ENCODE measurements at regions not wholly inside any gene's neighbourhood (a gene's known extent, or its start where the extent isn't known, plus 50 kb on each side); places are given as distances from the start of the nearest gene placed in this dataset.
A peak's percentile ranks its signal among the peaks of the same experiment; 100 is the strongest.

DNA sequence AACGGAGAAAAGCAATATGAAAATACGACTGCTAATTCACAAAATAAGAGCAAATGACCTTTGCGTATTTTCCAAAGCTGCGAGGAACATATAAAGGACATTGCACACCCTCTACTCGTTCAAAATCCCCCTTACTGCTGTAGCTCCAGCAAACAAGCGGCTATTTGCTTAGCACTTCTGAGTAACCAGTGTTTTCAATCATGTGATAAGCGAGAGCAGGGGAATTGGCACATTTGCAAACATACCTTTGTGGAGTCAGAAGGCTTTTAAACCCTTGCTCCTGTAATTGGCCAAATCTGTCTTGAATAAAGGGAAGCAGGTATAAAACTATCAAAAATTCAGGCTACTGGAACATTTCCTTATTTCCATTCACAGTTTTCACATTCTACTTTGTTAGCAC is 610.2 kb downstream of the UBE2NL start:
- Histone ChIP-seq H3K79me1 (ENCODE audit: low read length) (no peaks in the 10 kb centered on the region), H2BK15ac (replicated peaks; ENCODE audit: low read depth) (no peak overlapping the region), H3K4me1 (ENCODE audit: control insufficient read depth, low read depth, low read length) (no peaks in the 10 kb centered on the region), H3K4me3 (ENCODE audit: low read length) (no peak overlapping the region), H3K36me3 (ENCODE audit: control insufficient read depth, insufficient read depth, low read length) (no peaks in the 10 kb centered on the region), H2BK5ac (ENCODE audit: low read length) (no peak overlapping the region), H3K27ac (ENCODE audit: low read depth, low read length) (no peak overlapping the region), H2AK5ac (ENCODE audit: low read length) (no peak overlapping the region), H4K8ac (ENCODE audit: low read depth, low read length) (no peak overlapping the region), H4K5ac (ENCODE audit: low read length) (no peak overlapping the region), H3K23ac (ENCODE audit: low read length) (no peak overlapping the region), H3K9ac (ENCODE audit: low read length) (no peak overlapping the region), H3K4me2 (ENCODE audit: low read length) (no peak overlapping the region), H3K4ac (ENCODE audit: low read depth, low read length) (no peak overlapping the region), H3K56ac (ENCODE audit: low read length) (no peak overlapping the region), H3K27me3 (ENCODE audit: insufficient read depth, low read length, poor library complexity) (no peaks in the 10 kb centered on the region), H3K18ac (ENCODE audit: low read length) (no peak overlapping the region), H2BK120ac (ENCODE audit: low read depth, low read length) (no peak overlapping the region), H3K79me2 (ENCODE audit: control insufficient read depth, insufficient read depth, low read length) (no peaks in the 10 kb centered on the region)
- peak; percentile 0 for DNase-seq
- WGBS (ENCODE audit: extremely low coverage, insufficient coverage, low lambda C conversion rate): no CpG with 5 or more reads among the region's 7 CpGs

DNA sequence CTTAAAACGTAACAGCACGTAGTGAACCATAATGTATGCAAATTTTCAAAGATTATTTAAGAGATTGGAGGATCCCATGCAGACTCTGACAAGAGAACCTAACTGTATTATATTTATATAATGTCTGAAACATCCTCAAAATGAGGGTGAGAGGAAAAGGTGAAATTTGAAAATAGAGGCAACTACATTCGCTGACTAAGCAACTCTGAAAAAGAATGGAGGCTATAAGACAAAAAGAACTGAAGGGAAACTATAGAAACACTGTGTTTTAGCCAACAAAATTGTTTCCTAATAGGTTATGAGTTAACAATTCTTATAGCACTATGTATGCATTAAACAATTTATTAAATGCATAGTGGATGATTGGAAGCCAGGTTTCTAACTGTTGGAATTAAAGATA is 648.0 kb downstream of the UBE2NL start:
- no peak overlapping the region for H2AK5ac ChIP-seq (ENCODE audit: low read length)
- H3K4me2 ChIP-seq (ENCODE audit: low read length): no peak overlapping the region
- H4K8ac ChIP-seq (ENCODE audit: low read depth, low read length): no peak overlapping the region
- no peak for DNase-seq
- no peak overlapping the region for H3K23ac ChIP-seq (ENCODE audit: low read length)
- no peak overlapping the region for H3K56ac ChIP-seq (ENCODE audit: low read length)
- H4K5ac ChIP-seq (ENCODE audit: low read length): no peak overlapping the region
- no peaks in the 10 kb centered on the region for H3K79me2 ChIP-seq (ENCODE audit: control insufficient read depth, insufficient read depth, low read length)
- no peak overlapping the region for H2BK120ac ChIP-seq (ENCODE audit: low read depth, low read length)
- H3K4me1 ChIP-seq (ENCODE audit: control insufficient read depth, low read depth, low read length): no peaks in the 10 kb centered on the region
- H3K4ac ChIP-seq (ENCODE audit: low read depth, low read length): no peak overlapping the region
- no peak overlapping the region for H3K9ac ChIP-seq (ENCODE audit: low read length)
- H3K36me3 ChIP-seq (ENCODE audit: control insufficient read depth, insufficient read depth, low read length): no peaks in the 10 kb centered on the region
- WGBS (ENCODE audit: extremely low coverage, insufficient coverage, low lambda C conversion rate): no CpG with 5 or more reads among the region's 3 CpGs
- no peak overlapping the region for H3K4me3 ChIP-seq (ENCODE audit: low read length)
- H3K79me1 ChIP-seq (ENCODE audit: low read length): no peaks in the 10 kb centered on the region
- H3K27me3 ChIP-seq (ENCODE audit: insufficient read depth, low read length, poor library complexity): no peaks in the 10 kb centered on the region
- no peak overlapping the region for H3K27ac ChIP-seq (ENCODE audit: low read depth, low read length)
- no peak overlapping the region for H2BK15ac ChIP-seq (replicated peaks; ENCODE audit: low read depth)
- H2BK5ac ChIP-seq (ENCODE audit: low read length): no peak overlapping the region
- H3K18ac ChIP-seq (ENCODE audit: low read length): no peak overlapping the region

DNA sequence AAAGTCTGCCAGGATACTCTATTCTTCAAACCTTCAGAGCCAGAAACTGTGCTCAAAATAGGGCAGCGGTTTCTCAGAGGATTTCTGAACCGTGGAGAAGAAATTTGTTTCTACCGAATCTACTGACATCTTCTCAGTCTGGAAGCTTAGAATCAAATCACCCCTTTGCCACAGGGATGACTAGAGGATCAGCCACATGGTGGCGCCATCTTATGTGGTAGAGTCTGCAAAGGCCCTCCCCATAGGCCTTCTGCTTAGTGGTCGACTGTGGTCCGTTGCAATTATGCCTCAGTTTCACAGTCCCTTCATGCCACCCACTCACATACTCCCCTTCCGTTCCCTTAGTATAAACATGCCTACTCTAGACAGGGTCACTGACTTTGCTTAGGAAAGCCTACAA is 680.7 kb upstream of the SPANXN1 start:
- Histone ChIP-seq H4K8ac (ENCODE audit: low read depth, low read length) (no peak overlapping the region), H3K9ac (ENCODE audit: low read length) (no peak overlapping the region), H3K4me1 (ENCODE audit: control insufficient read depth, low read depth, low read length) (no peaks in the 10 kb centered on the region), H3K4ac (ENCODE audit: low read depth, low read length) (no peak overlapping the region), H4K5ac (ENCODE audit: low read length) (no peak overlapping the region), H3K27ac (ENCODE audit: low read depth, low read length) (no peak overlapping the region), H3K18ac (ENCODE audit: low read length) (no peak overlapping the region), H3K56ac (ENCODE audit: low read length) (no peak overlapping the region), H3K23ac (ENCODE audit: low read length) (no peak overlapping the region), H2BK15ac (replicated peaks; ENCODE audit: low read depth) (no peak overlapping the region), H3K4me2 (ENCODE audit: low read length) (no peak overlapping the region), H2AK5ac (ENCODE audit: low read length) (no peak overlapping the region), H3K79me2 (ENCODE audit: control insufficient read depth, insufficient read depth, low read length) (no peaks in the 10 kb centered on the region), H2BK120ac (ENCODE audit: low read depth, low read length) (no peak overlapping the region), H3K27me3 (ENCODE audit: insufficient read depth, low read length, poor library complexity) (no peaks in the 10 kb centered on the region), H3K79me1 (ENCODE audit: low read length) (no peaks in the 10 kb centered on the region), H2BK5ac (ENCODE audit: low read length) (no peak overlapping the region), H3K36me3 (ENCODE audit: control insufficient read depth, insufficient read depth, low read length) (no peaks in the 10 kb centered on the region), H3K4me3 (ENCODE audit: low read length) (no peak overlapping the region)
- DNase-seq: peak; percentile 19
- WGBS (ENCODE audit: extremely low coverage, insufficient coverage, low lambda C conversion rate): no CpG with 5 or more reads among the region's 7 CpGs

DNA sequence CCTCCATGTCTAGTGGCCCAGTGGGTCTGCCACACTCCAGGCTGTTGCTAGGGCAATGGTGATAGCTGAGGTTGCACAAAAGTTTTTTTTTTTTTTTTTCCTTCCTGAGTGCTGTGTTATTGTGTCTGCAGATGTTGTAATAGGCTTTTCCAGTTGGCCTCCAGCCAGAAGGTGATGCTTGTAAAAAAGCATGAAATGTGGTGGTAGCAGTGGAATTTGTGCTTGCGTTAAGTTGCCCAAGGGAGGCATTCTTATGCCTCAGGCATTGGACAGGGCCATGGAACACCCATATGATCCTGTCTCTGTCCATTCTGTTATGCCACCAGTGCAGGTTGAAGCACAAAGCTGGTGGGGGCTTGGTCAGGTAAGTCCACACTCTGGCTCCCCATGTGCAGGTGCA is 660.5 kb upstream of the SPANXN1 start:
- Histone ChIP-seq H2AK5ac (ENCODE audit: low read length) (no peak overlapping the region), H3K4me3 (ENCODE audit: low read length) (no peak overlapping the region), H4K5ac (ENCODE audit: low read length) (no peak overlapping the region), H3K4me2 (ENCODE audit: low read length) (no peak overlapping the region), H3K9ac (ENCODE audit: low read length) (no peak overlapping the region), H3K27ac (ENCODE audit: low read depth, low read length) (no peak overlapping the region), H3K79me1 (ENCODE audit: low read length) (no peaks in the 10 kb centered on the region), H3K23ac (ENCODE audit: low read length) (no peak overlapping the region), H3K56ac (ENCODE audit: low read length) (no peak overlapping the region), H2BK15ac (replicated peaks; ENCODE audit: low read depth) (no peak overlapping the region), H2BK120ac (ENCODE audit: low read depth, low read length) (no peak overlapping the region), H3K4ac (ENCODE audit: low read depth, low read length) (no peak overlapping the region), H4K8ac (ENCODE audit: low read depth, low read length) (no peak overlapping the region), H3K18ac (ENCODE audit: low read length) (no peak overlapping the region), H3K27me3 (ENCODE audit: insufficient read depth, low read length, poor library complexity) (no peaks in the 10 kb centered on the region), H2BK5ac (ENCODE audit: low read length) (no peak overlapping the region), H3K4me1 (ENCODE audit: control insufficient read depth, low read depth, low read length) (no peaks in the 10 kb centered on the region), H3K79me2 (ENCODE audit: control insufficient read depth, insufficient read depth, low read length) (no peaks in the 10 kb centered on the region), H3K36me3 (ENCODE audit: control insufficient read depth, insufficient read depth, low read length) (no peaks in the 10 kb centered on the region)
- no CpG with 5 or more reads among the region's 1 CpG for WGBS (ENCODE audit: extremely low coverage, insufficient coverage, low lambda C conversion rate)
- DNase-seq: no peak

DNA sequence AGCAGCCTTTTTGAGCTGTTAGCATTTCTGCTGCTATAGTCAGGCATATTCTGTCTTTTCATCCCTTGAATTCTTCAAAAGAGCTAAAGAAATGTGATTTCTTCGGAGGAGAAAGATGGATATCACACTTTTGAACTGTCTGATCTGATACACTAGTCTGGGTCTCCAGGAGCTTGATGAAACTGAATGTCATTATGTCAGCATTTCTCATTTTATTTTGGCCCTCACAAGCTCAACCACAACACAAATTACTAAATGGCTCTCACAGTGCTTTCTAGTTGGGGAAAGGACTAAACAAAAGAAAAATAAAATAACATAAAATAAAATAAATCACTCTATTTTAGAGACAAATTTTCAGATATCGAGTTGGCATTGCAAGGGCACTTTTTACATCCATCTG is 655.3 kb upstream of the SPANXN1 start:
- Histone ChIP-seq H2AK5ac (ENCODE audit: low read length) (no peak overlapping the region), H3K79me2 (ENCODE audit: control insufficient read depth, insufficient read depth, low read length) (no peaks in the 10 kb centered on the region), H3K4me3 (ENCODE audit: low read length) (no peak overlapping the region), H3K27me3 (ENCODE audit: insufficient read depth, low read length, poor library complexity) (no peaks in the 10 kb centered on the region), H3K27ac (ENCODE audit: low read depth, low read length) (no peak overlapping the region), H3K4me2 (ENCODE audit: low read length) (no peak overlapping the region), H2BK15ac (replicated peaks; ENCODE audit: low read depth) (no peak overlapping the region), H4K8ac (ENCODE audit: low read depth, low read length) (no peak overlapping the region), H3K23ac (ENCODE audit: low read length) (no peak overlapping the region), H3K4me1 (ENCODE audit: control insufficient read depth, low read depth, low read length) (no peaks in the 10 kb centered on the region), H3K36me3 (ENCODE audit: control insufficient read depth, insufficient read depth, low read length) (no peaks in the 10 kb centered on the region), H2BK5ac (ENCODE audit: low read length) (no peak overlapping the region), H3K79me1 (ENCODE audit: low read length) (no peaks in the 10 kb centered on the region), H2BK120ac (ENCODE audit: low read depth, low read length) (no peak overlapping the region), H3K4ac (ENCODE audit: low read depth, low read length) (no peak overlapping the region), H4K5ac (ENCODE audit: low read length) (no peak overlapping the region), H3K9ac (ENCODE audit: low read length) (no peak overlapping the region), H3K56ac (ENCODE audit: low read length) (no peak overlapping the region), H3K18ac (ENCODE audit: low read length) (no peak overlapping the region)
- DNase-seq: no peak
- no CpG with 5 or more reads among the region's 2 CpGs for WGBS (ENCODE audit: extremely low coverage, insufficient coverage, low lambda C conversion rate)

DNA sequence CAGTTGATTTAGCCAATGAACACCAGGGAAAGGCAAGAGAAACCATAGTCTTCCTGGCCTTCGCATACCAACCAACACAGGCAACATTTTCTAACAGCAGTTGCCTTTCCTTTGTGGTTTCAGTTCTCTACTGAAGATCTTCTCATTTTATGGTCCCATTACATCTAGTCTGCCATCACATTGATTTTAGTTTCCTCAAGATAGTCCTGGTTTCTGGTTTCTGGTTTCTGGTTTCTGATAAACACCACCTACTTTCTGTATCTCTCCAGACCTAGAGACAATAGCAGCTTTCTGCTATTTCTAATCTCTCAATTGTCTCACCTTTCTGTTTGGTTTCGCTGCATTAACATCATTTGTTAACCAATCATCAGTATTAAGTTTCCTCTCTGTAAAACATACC is 646.3 kb upstream of the SPANXN1 start:
- H3K36me3 ChIP-seq (ENCODE audit: control insufficient read depth, insufficient read depth, low read length): no peaks in the 10 kb centered on the region
- H3K56ac ChIP-seq (ENCODE audit: low read length): no peak overlapping the region
- no peak overlapping the region for H2BK5ac ChIP-seq (ENCODE audit: low read length)
- H4K5ac ChIP-seq (ENCODE audit: low read length): no peak overlapping the region
- no peaks in the 10 kb centered on the region for H3K79me2 ChIP-seq (ENCODE audit: control insufficient read depth, insufficient read depth, low read length)
- no peak for DNase-seq
- no peak overlapping the region for H3K23ac ChIP-seq (ENCODE audit: low read length)
- no peaks in the 10 kb centered on the region for H3K27me3 ChIP-seq (ENCODE audit: insufficient read depth, low read length, poor library complexity)
- no peak overlapping the region for H2BK120ac ChIP-seq (ENCODE audit: low read depth, low read length)
- no peaks in the 10 kb centered on the region for H3K4me1 ChIP-seq (ENCODE audit: control insufficient read depth, low read depth, low read length)
- no peak overlapping the region for H3K18ac ChIP-seq (ENCODE audit: low read length)
- no peak overlapping the region for H3K9ac ChIP-seq (ENCODE audit: low read length)
- no CpG with 5 or more reads among the region's 2 CpGs for WGBS (ENCODE audit: extremely low coverage, insufficient coverage, low lambda C conversion rate)
- no peak overlapping the region for H3K27ac ChIP-seq (ENCODE audit: low read depth, low read length)
- no peak overlapping the region for H2BK15ac ChIP-seq (replicated peaks; ENCODE audit: low read depth)
- no peak overlapping the region for H3K4ac ChIP-seq (ENCODE audit: low read depth, low read length)
- H3K4me3 ChIP-seq (ENCODE audit: low read length): no peak overlapping the region
- H2AK5ac ChIP-seq (ENCODE audit: low read length): no peak overlapping the region
- H3K79me1 ChIP-seq (ENCODE audit: low read length): no peaks in the 10 kb centered on the region
- no peak overlapping the region for H4K8ac ChIP-seq (ENCODE audit: low read depth, low read length)
- no peak overlapping the region for H3K4me2 ChIP-seq (ENCODE audit: low read length)
